ENCODE measurements at regions not wholly inside any gene's neighbourhood (a gene's known extent, or its start where the extent isn't known, plus 50 kb on each side); places are given as distances from the start of the nearest gene placed in this dataset.

DNA sequence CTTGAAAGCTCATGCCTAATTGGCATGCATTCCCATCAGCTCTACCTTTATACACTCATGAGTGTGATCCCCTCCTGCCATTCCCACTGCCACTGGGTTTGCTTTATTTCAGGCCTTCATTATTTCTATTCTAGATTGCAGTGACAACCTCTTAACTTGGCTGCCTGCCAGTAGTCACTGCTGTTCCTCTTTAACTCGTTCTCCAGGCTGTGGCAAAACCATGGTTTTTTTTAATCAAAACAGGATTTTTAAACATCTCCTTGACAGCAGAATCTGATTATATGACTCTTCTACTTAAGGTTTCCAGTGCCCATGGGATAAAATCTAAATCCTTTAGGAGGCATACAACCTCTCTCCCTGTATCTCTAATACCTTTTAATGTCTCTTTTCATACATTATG, 223.7 kb upstream of the PCDH15 start:
- H3K27me3 ChIP-seq (ENCODE audit: control insufficient read depth, insufficient read depth, low read length): no peaks in the 10 kb centered on the region
- H3K36me3 ChIP-seq (ENCODE audit: control insufficient read depth, insufficient read depth, low read length): no peaks in the 10 kb centered on the region
- H3K4me3 ChIP-seq (ENCODE audit: low read depth, low read length): no peak overlapping the region
- TF ChIP-seq CTCF (IDR thresholded peaks at IDR 0.05; ENCODE audit: insufficient read depth, low read length, poor library complexity, severe bottlenecking): no peak
- no peak for DNase-seq (ENCODE audit: low read depth)

DNA sequence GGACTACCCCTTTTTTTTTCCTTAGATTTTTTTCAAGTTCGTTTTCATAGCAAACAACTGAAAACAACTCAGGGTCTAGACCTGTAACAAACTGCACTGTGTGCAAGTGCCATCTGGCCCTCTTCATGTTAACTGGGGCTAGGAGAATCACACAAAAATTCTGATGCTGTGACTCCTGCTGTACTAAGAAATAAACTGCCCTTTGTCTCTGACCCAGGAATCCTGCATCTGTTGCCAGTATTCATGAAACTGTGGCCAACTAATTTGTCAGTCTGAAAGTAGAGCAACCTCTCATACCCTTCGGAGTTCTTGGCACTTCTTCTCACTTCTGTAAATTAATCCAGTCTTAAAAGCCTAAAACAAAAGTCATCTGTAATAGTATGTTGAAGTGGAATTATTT, 218.4 kb upstream of the PCDH15 start:
- DNase-seq (ENCODE audit: low read depth): no peak
- H3K4me3 ChIP-seq (ENCODE audit: low read depth, low read length): no peak overlapping the region

GRCh38 chr10:55013318-55013717, 212.3 kb upstream of the PCDH15 start:
- H3K36me3 ChIP-seq (ENCODE audit: control insufficient read depth, insufficient read depth, low read length): no peaks in the 10 kb centered on the region
- DNase-seq (ENCODE audit: low read depth): no peak
- H3K27me3 ChIP-seq (ENCODE audit: control insufficient read depth, insufficient read depth, low read length): no peaks in the 10 kb centered on the region
- no peak for TF ChIP-seq CTCF (IDR thresholded peaks at IDR 0.05; ENCODE audit: insufficient read depth, low read length, poor library complexity, severe bottlenecking)
- no peak overlapping the region for H3K4me3 ChIP-seq (ENCODE audit: low read depth, low read length)

More for the DNA sequence above, 218.4 kb upstream of the PCDH15 start:
- Histone ChIP-seq H3K36me3 (ENCODE audit: control insufficient read depth, insufficient read depth, low read length) (no peaks in the 10 kb centered on the region), H3K27me3 (ENCODE audit: control insufficient read depth, insufficient read depth, low read length) (no peaks in the 10 kb centered on the region)
- no peak for TF ChIP-seq CTCF (IDR thresholded peaks at IDR 0.05; ENCODE audit: insufficient read depth, low read length, poor library complexity, severe bottlenecking)

DNA sequence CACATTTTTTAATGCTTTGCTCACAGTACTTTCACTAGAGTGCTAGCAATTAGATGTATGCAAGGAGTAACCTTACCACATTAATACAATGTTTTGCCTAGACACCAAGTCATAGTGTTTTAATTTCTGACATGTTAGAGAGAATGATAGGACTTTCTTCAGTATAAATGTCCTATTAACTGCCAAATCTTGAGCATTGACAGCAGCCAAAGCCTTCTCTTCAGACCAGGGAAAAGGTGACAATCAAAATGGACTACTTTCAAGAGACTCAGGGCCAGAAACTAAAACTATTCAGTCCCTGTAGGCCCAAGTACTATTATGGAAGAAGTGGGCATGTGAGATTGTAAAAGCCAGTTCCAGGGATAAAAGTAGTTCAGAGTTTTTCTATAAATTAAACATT, 201.4 kb upstream of the PCDH15 start:
- Histone ChIP-seq H3K4me3 (ENCODE audit: low read depth, low read length) (no peak overlapping the region), H3K27me3 (ENCODE audit: control insufficient read depth, insufficient read depth, low read length) (no peaks in the 10 kb centered on the region), H3K36me3 (ENCODE audit: control insufficient read depth, insufficient read depth, low read length) (no peaks in the 10 kb centered on the region)
- no peak for DNase-seq (ENCODE audit: low read depth)
- TF ChIP-seq CTCF (IDR thresholded peaks at IDR 0.05; ENCODE audit: insufficient read depth, low read length, poor library complexity, severe bottlenecking): no peak

- Histone ChIP-seq H3K4me3 (ENCODE audit: low read depth, low read length) (no peak overlapping the region), H3K36me3 (ENCODE audit: control insufficient read depth, insufficient read depth, low read length) (no peaks in the 10 kb centered on the region), H3K27me3 (ENCODE audit: control insufficient read depth, insufficient read depth, low read length) (no peaks in the 10 kb centered on the region)
- no peak for TF ChIP-seq CTCF (IDR thresholded peaks at IDR 0.05; ENCODE audit: insufficient read depth, low read length, poor library complexity, severe bottlenecking)
- no peak for DNase-seq (ENCODE audit: low read depth)
Observed at GRCh38 chr10:55001422-55001821, 200.4 kb upstream of the PCDH15 start.

DNA sequence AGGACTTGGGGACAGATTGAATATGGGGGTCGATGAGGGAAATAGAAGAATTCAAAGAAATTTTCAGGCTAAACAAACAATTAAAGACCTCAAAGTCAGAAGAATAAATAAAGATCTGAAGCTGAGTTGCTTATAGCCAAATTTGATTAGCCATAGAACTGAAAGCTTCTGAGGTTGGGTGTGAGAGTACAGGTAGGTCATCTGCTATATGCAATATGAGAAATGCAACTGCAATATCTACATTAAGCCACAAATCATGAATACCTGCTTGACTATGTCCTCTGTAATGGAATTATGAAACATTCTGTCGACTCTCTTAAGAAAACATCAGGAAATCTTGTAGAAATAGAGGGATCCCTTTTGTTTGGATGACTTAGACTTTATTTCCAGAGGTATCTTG, 192.1 kb upstream of the PCDH15 start:
- Histone ChIP-seq H3K36me3 (ENCODE audit: control insufficient read depth, insufficient read depth, low read length) (no peaks in the 10 kb centered on the region), H3K4me3 (ENCODE audit: low read depth, low read length) (no peak overlapping the region), H3K27me3 (ENCODE audit: control insufficient read depth, insufficient read depth, low read length) (no peaks in the 10 kb centered on the region)
- DNase-seq (ENCODE audit: low read depth): no peak
- TF ChIP-seq CTCF (IDR thresholded peaks at IDR 0.05; ENCODE audit: insufficient read depth, low read length, poor library complexity, severe bottlenecking): no peak

Measured in kidney epithelial cell (primary cell).